ENCODE measurements at regions not wholly inside any gene's neighbourhood (a gene's known extent, or its start where the extent isn't known, plus 50 kb on each side); places are given as distances from the start of the nearest gene placed in this dataset.

GRCh38 chr5:45793638-45794532, 97.7 kb upstream of the HCN1 start:
- DNase-seq (ENCODE audit: low read depth, low spot score): no peak
- no peaks in the 10 kb centered on the region for H4K20me1 ChIP-seq (replicated peaks; ENCODE audit: control insufficient read depth, extremely low read depth, insufficient read depth, low read length)
- intact Hi-C loops (cut with micrococcal nuclease): no loop called here
- no peaks in the 10 kb centered on the region for H3K36me3 ChIP-seq (ENCODE audit: control insufficient read depth in 2 of 2, extremely low read depth in 1 of 2, insufficient read depth in 2 of 2, low read length in 2 of 2)
- FAIRE-seq: no peak
- no peaks in the 10 kb centered on the region for H3K9me1 ChIP-seq (replicated peaks; ENCODE audit: control insufficient read depth, extremely low read depth, insufficient read depth, low read length)
- BruUV-seq (replicated peaks): no TSS peak
- dilution Hi-C loops (cut with MboI; ENCODE audit: extremely low pct_ligation_motif_present, low sequenced_read_pairs): no loop called here
- POLR2A ChIA-PET: no interaction called here
- H3K27me3 ChIP-seq (ENCODE audit: control insufficient read depth in 2 of 2, insufficient read depth in 2 of 2, low read length in 2 of 2): no peaks in the 10 kb centered on the region
- TF ChIP-seq, protein P1, sequence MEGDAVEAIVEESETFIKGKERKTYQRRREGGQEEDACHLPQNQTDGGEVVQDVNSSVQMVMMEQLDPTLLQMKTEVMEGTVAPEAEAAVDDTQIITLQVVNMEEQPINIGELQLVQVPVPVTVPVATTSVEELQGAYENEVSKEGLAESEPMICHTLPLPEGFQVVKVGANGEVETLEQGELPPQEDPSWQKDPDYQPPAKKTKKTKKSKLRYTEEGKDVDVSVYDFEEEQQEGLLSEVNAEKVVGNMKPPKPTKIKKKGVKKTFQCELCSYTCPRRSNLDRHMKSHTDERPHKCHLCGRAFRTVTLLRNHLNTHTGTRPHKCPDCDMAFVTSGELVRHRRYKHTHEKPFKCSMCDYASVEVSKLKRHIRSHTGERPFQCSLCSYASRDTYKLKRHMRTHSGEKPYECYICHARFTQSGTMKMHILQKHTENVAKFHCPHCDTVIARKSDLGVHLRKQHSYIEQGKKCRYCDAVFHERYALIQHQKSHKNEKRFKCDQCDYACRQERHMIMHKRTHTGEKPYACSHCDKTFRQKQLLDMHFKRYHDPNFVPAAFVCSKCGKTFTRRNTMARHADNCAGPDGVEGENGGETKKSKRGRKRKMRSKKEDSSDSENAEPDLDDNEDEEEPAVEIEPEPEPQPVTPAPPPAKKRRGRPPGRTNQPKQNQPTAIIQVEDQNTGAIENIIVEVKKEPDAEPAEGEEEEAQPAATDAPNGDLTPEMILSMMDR (IDR thresholded peaks at IDR 0.05; ENCODE audit: extremely low read depth in 1 of 2, insufficient read depth in 1 of 2, low read depth in 1 of 2, low read length in 2 of 2): no peak
- TF ChIP-seq EZH2 (IDR thresholded peaks at IDR 0.05; ENCODE audit: borderline replicate concordance, low read depth, low read length, severe bottlenecking): no peak
- no peak for TF ChIP-seq MYC (IDR thresholded peaks at IDR 0.05; ENCODE audit: low read depth, low read length)
- no peak for TF ChIP-seq POLR2A (IDR thresholded peaks at IDR 0.05; ENCODE audit: low read depth, low read length)
- TF ChIP-seq GATA2 (IDR thresholded peaks at IDR 0.05; ENCODE audit: insufficient read depth, insufficient read length, low read depth, low read length): no peak
- no peak for TF ChIP-seq JUN (IDR thresholded peaks at IDR 0.05; ENCODE audit: borderline replicate concordance, insufficient read depth, insufficient read length, low read depth)
- TF ChIP-seq POLR2AphosphoS5 (IDR thresholded peaks at IDR 0.05; ENCODE audit: insufficient read depth, low read depth, low read length): no peak
- H3K4me3 ChIP-seq (replicated peaks in 1 of 3; ENCODE audit: insufficient read depth in 1 of 3, low read depth in 1 of 3, low read length in 3 of 3): no peak overlapping the region
- no peak overlapping the region for H3K9ac ChIP-seq (replicated peaks; ENCODE audit: extremely low read depth, insufficient read depth, low read length)
- no peaks in the 10 kb centered on the region for H3K9me3 ChIP-seq (replicated peaks; ENCODE audit: control insufficient read depth, insufficient read depth, low read length)
- H2AFZ ChIP-seq (ENCODE audit: low read depth, low read length): no peak overlapping the region
- no peaks in the 10 kb centered on the region for H3K4me1 ChIP-seq (ENCODE audit: control insufficient read depth, extremely low read depth, insufficient read depth, low read length)
- H3K27ac ChIP-seq (ENCODE audit: insufficient read depth, low read depth, low read length): no peak overlapping the region
- H3K4me2 ChIP-seq (ENCODE audit: insufficient read depth, low read length): no peak overlapping the region
- H3K79me2 ChIP-seq (ENCODE audit: control insufficient read depth, insufficient read depth, low read length): no peaks in the 10 kb centered on the region
- CTCF ChIA-PET: no interaction called here

All from endothelial cell of umbilical vein (primary cell).